Mononuclear cell (primary cell): ENCODE measurements at regions not wholly inside any gene's neighbourhood (a gene's known extent, or its start where the extent isn't known, plus 50 kb on each side); places are given as distances from the start of the nearest gene placed in this dataset.

Experiments used
- H3K27me3 ChIP-seq: 2 replicates; pipeline ENCODE4 v1.6.0; 2011; ENCODE audit warnings: low read length, control low read depth; ENCODE audit not compliant: insufficient read depth
- H3K4me1 ChIP-seq: 2 replicates; pipeline ENCODE4 v1.5.1; 2011; ENCODE audit warnings: mild to moderate bottlenecking, low read length, control low read depth; ENCODE audit not compliant: insufficient read depth
- H3K4me3 ChIP-seq: 2 replicates; pipeline ENCODE4 v1.5.1; 2011; ENCODE audit warnings: mild to moderate bottlenecking, low read length, moderate library complexity
- H3K9me3 ChIP-seq: 2 replicates; pipeline ENCODE4 v1.5.1; 2011; ENCODE audit warnings: low read depth, mild to moderate bottlenecking, control low read depth, low read length

- no peaks in the 10 kb centered on the region for H3K27me3 ChIP-seq
- H3K4me3 ChIP-seq = no peak overlapping the region
- H3K4me1 ChIP-seq = no peaks in the 10 kb centered on the region
- H3K9me3 ChIP-seq = no peaks in the 10 kb centered on the region
Measured at GRCh38 chr3:18806633-18807032, 341.7 kb upstream of the KCNH8 start.

- H3K4me3 ChIP-seq = no peak overlapping the region
- H3K4me1 ChIP-seq = no peaks in the 10 kb centered on the region
- no peaks in the 10 kb centered on the region for H3K9me3 ChIP-seq
- H3K27me3 ChIP-seq = no peaks in the 10 kb centered on the region
Measured at GRCh38 chr3:18797378-18797777, 350.9 kb upstream of the KCNH8 start.

GRCh38 chr3:18795078-18795477 is 353.2 kb upstream of the KCNH8 start:
- Histone ChIP-seq H3K27me3 (no peaks in the 10 kb centered on the region), H3K4me1 (no peaks in the 10 kb centered on the region), H3K4me3 (no peak overlapping the region), H3K9me3 (no peaks in the 10 kb centered on the region)

GRCh38 chr3:18791752-18792151 is 356.6 kb upstream of the KCNH8 start:
- Histone ChIP-seq H3K4me3 (no peak overlapping the region), H3K9me3 (no peaks in the 10 kb centered on the region), H3K27me3 (no peaks in the 10 kb centered on the region), H3K4me1 (no peaks in the 10 kb centered on the region)

GRCh38 chr3:18791182-18791581 is 357.1 kb upstream of the KCNH8 start:
- no peaks in the 10 kb centered on the region for H3K27me3 ChIP-seq
- H3K9me3 ChIP-seq = no peaks in the 10 kb centered on the region
- no peak overlapping the region for H3K4me3 ChIP-seq
- no peaks in the 10 kb centered on the region for H3K4me1 ChIP-seq

- no peak overlapping the region for H3K4me3 ChIP-seq
- H3K4me1 ChIP-seq = no peaks in the 10 kb centered on the region
- no peaks in the 10 kb centered on the region for H3K27me3 ChIP-seq
- no peaks in the 10 kb centered on the region for H3K9me3 ChIP-seq
Measured at GRCh38 chr3:18790384-18790783, 357.9 kb upstream of the KCNH8 start.

GRCh38 chr3:18789734-18790133 is 358.6 kb upstream of the KCNH8 start:
- H3K9me3 ChIP-seq = no peaks in the 10 kb centered on the region
- H3K4me3 ChIP-seq = no peak overlapping the region
- H3K27me3 ChIP-seq = no peaks in the 10 kb centered on the region
- no peaks in the 10 kb centered on the region for H3K4me1 ChIP-seq

GRCh38 chr3:18787441-18787840 is 360.9 kb upstream of the KCNH8 start:
- Histone ChIP-seq H3K9me3 (no peaks in the 10 kb centered on the region), H3K27me3 (no peaks in the 10 kb centered on the region), H3K4me3 (no peak overlapping the region), H3K4me1 (no peaks in the 10 kb centered on the region)

GRCh38 chr3:18786650-18787323 is 361.5 kb upstream of the KCNH8 start:
- no peaks in the 10 kb centered on the region for H3K9me3 ChIP-seq
- no peaks in the 10 kb centered on the region for H3K27me3 ChIP-seq
- no peaks in the 10 kb centered on the region for H3K4me1 ChIP-seq
- no peak overlapping the region for H3K4me3 ChIP-seq

- Histone ChIP-seq H3K9me3 (no peaks in the 10 kb centered on the region), H3K4me1 (no peaks in the 10 kb centered on the region), H3K27me3 (no peaks in the 10 kb centered on the region), H3K4me3 (no peak overlapping the region)
Measured at GRCh38 chr3:18782191-18782590, 357.1 kb upstream of the SATB1 start.

GRCh38 chr3:18780959-18781358 is 355.8 kb upstream of the SATB1 start:
- H3K27me3 ChIP-seq = no peaks in the 10 kb centered on the region
- no peaks in the 10 kb centered on the region for H3K9me3 ChIP-seq
- H3K4me3 ChIP-seq = no peak overlapping the region
- no peaks in the 10 kb centered on the region for H3K4me1 ChIP-seq

GRCh38 chr3:18779704-18780103 is 354.6 kb upstream of the SATB1 start:
- Histone ChIP-seq H3K27me3 (no peaks in the 10 kb centered on the region), H3K9me3 (no peaks in the 10 kb centered on the region), H3K4me3 (no peak overlapping the region), H3K4me1 (no peaks in the 10 kb centered on the region)

- H3K4me3 ChIP-seq = no peak overlapping the region
- no peaks in the 10 kb centered on the region for H3K27me3 ChIP-seq
- no peaks in the 10 kb centered on the region for H3K9me3 ChIP-seq
- no peaks in the 10 kb centered on the region for H3K4me1 ChIP-seq
Measured at GRCh38 chr3:18778598-18778997, 353.5 kb upstream of the SATB1 start.

- Histone ChIP-seq H3K4me3 (no peak overlapping the region), H3K4me1 (no peaks in the 10 kb centered on the region), H3K27me3 (no peaks in the 10 kb centered on the region), H3K9me3 (no peaks in the 10 kb centered on the region)
Measured at GRCh38 chr3:18778094-18778493, 353.0 kb upstream of the SATB1 start.

GRCh38 chr3:18775501-18775900 is 350.4 kb upstream of the SATB1 start:
- Histone ChIP-seq H3K4me1 (no peaks in the 10 kb centered on the region), H3K4me3 (no peak overlapping the region), H3K9me3 (no peaks in the 10 kb centered on the region), H3K27me3 (no peaks in the 10 kb centered on the region)

GRCh38 chr3:18774319-18775088 is 349.4 kb upstream of the SATB1 start:
- no peaks in the 10 kb centered on the region for H3K4me1 ChIP-seq
- no peak overlapping the region for H3K4me3 ChIP-seq
- no peaks in the 10 kb centered on the region for H3K9me3 ChIP-seq
- H3K27me3 ChIP-seq = no peaks in the 10 kb centered on the region
